Epidermal melanocyte (primary cell): ENCODE measurements at regions not wholly inside any gene's neighbourhood (a gene's known extent, or its start where the extent isn't known, plus 50 kb on each side); places are given as distances from the start of the nearest gene placed in this dataset.

Source experiments
- DNase-seq: peaks from one replicate; pipeline ENCODE4 v3.0.0; 2011; ENCODE audit warnings: low spot score; ENCODE audit not compliant: insufficient read length

GRCh38 chr9:30723656-30724055, 1660.8 kb upstream of the ACO1 start:
- DNase-seq = no peak

DNA sequence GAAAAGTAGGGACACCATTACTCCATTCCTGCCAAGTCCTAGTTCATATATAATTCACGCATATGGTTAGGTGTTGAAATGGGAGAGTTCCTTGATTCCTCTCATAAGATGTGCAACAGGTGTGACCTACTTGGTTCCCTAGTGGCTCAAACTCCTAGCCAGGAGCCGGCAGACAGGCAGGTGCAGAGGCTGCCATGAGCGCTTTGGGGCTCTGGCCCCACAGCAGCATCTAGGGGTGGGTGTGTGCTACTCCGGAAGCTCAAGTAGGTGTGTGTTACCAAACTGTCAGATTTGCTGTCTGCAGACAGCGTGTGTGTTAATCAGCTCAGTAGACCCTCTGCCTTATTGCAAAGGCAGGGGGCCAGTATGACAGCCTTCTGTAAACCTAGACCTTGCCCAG, 1652.4 kb upstream of the ACO1 start:
- no peak for DNase-seq

GRCh38 chr9:30744871-30745270, 1639.6 kb upstream of the ACO1 start:
- DNase-seq = no peak

DNA sequence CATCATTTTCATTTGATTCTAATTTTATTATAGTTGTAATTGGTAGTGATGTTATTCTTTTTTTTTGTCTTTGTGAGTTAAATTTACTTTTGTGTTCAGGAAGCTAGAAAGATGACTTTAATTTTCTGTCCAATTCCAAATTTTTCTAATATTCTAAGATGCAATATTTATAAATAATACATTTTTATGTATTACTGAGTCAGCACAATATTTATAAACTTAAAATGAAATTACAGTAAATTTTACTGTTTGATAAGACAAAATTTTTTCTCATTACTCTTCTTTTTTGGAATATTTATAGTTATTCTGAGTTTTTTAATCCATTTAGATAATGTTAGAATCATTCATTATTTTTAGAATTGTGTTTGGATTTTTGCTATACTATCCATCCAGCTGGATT, 1637.9 kb upstream of the ACO1 start:
- DNase-seq = no peak

GRCh38 chr9:30757723-30758122, 1626.7 kb upstream of the ACO1 start:
- DNase-seq = no peak

- DNase-seq = no peak
Observed at GRCh38 chr9:30758726-30759446, 1625.6 kb upstream of the ACO1 start.

- no peak for DNase-seq
Observed at GRCh38 chr9:30765318-30765717, 1619.1 kb upstream of the ACO1 start.

DNA sequence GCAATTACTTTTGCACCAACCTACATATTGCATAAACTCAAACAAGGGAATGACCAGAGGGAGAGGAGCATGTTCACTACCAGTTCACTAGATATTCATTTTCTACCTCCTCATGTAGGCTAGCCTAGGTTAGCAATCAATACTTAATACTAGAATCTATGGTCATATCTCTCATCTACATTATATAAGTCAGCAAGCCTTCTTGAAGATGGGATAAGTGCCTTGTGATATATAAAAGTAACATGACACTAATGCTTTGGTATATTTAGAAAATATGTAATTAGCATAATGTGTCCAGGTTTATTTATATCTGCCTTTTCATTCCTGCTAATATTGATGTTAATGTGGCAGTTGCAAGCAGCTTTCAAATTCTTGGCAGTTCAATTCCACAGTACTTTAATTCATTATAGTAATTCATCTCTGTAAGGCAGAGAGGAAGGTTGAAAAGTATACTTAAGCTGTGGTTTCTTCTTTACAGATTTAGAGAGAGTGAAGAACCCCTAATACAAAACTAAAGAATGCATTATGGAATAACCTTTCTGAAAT, 1613.2 kb upstream of the ACO1 start:
- no peak for DNase-seq

GRCh38 chr9:30771760-30772159, 1612.7 kb upstream of the ACO1 start:
- DNase-seq = no peak

DNA sequence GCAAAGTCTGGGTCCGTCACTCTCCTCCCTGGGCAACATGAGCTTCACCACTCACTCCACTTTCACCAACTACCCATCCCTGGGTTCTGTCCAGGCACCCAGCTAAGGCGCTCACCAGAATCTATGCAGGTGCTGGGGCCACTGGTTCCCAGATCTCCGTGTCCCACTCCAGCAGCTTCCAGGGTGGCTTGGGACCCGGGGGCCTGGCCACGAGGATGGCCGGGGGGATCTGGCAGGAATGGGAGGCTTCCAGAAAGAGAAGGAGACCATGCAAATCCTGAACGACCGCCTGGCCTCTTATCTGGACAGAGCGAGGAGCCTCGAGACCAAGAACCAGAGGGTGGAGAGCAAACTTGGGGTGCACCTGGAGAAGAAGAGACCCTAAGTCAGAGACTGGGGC, 1611.0 kb upstream of the ACO1 start:
- no peak for DNase-seq

- no peak for DNase-seq
Observed at GRCh38 chr9:30774326-30774725, 1610.1 kb upstream of the ACO1 start.

- DNase-seq = no peak
Observed at GRCh38 chr9:30775236-30775635, 1609.2 kb upstream of the ACO1 start.

DNA sequence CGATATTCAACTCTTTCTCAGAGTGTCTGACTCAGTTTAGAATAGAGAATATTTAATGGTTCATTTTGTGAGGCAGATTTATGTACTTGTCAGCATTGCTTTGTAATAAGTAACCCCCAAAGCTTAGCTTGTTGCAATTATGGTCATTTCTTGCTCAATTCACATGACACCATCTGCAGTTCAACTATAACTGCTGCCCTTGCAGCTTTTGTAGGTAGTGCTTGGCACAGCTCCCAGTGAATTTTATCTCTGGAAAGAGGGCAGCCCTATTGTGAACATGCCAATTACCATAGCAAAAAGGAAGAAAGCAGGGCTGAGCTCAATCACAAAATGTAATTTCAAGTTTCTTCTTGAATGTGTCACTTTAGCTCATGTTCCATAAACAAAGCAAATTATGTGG, 1587.7 kb upstream of the ACO1 start:
- DNase-seq = no peak

DNA sequence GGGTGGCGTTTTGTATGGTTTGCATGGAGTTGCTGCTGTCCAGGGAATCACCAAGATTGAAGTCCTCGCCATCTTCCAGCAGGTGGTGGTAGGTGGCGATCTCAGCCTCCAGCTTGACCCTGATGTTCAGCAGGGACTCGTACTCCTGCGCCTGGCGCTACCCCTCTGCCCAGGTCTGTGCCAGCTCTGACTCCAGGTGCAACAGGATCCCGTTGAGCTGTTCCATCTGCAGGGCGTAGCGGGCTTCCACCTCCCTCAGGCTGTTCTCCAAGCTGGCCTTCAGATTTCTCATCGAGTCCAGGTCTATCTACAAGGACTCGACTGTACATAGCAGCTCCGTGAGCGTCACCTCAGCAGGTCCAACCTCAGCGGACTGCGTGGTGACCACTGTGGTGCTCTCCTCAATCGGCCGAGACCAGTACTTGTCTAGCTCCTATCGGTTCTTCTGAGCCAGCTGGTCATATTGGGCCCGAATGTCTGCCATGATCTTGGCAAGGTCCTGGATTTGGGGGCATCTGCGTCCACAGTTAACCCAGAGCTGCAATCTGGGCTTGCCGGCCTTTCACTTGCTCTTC, 1584.8 kb upstream of the ACO1 start:
- no peak for DNase-seq

- no peak for DNase-seq
Observed at GRCh38 chr9:30800421-30800820, 1584.0 kb upstream of the ACO1 start.

DNA sequence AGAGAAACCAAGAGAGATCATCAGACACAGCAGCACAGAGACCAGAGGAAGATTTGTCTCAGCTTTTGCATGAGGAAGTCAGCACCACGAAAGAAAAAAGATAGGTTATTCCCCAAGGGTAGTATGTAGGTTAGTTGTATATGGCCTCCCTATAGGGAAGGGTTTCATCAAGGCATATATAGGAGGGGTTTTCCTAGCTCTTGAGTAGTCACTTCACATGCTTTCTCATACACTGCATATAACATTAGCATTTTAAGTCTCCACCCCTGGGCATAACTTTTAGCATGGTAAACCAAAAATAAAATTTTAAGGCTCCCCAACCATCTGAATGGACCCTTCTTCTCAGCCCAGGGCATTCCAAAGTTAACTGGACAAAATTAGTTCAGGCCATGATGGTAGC, 1571.6 kb upstream of the ACO1 start:
- DNase-seq = no peak

DNA sequence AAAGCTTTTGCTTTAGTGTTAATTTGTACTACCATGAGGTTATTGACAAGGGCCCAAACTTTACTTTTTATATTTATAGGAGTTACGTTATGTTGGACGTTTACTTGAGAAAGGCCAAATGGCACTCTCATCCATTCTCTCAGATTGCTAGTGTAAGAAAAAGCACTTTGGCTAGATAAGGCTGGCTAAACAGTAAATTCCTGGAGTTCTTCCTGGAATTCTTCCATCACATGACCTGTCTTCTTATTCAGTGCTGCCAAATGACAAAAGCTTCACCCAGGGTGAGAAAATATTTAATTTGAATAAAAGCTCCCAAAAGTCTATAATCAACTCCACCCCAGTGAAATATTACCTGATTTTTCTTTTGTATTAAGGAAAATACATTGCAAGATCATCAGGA, 1568.9 kb upstream of the ACO1 start:
- no peak for DNase-seq

DNA sequence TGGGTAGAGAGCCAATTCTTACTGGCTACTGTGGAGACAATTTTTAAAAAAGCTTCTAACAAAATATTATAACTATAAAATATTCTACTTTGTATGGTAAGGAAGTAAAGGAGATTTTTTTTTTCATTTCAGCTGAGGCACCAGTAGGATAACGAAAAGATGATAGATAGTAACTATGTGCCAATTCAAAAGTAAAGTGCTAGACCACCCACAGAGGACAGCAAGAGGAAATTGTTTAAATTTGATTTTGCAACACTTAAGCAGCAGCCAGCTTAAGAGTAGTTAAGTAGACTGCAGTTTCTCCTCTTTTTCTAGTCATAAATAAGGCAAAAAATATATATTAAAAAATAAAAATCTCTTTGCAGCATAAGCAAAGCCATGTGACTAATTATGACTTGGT, 1539.3 kb upstream of the ACO1 start:
- DNase-seq = no peak

GRCh38 chr9:30846651-30847050, 1537.8 kb upstream of the ACO1 start:
- DNase-seq = no peak

DNA sequence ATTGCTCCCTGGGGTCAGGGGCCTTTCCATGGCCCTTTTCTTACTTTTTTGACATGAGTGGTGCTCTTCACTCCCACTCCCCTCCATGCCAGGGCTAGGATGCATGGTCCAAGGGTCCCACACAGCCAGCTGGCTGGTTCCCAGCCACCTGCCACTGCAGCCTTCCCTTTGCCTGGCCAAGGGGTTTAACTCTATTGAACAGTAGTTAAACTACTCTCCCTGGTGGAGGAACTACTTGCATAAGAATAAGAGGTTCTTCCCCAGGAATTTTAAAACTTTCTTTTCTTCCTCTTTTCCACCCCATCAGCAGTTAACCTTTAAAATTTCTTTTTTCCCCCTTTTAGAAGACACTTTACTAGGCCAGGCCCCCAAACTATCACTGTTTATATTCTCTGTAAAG, 1532.8 kb upstream of the ACO1 start:
- DNase-seq = no peak

DNA sequence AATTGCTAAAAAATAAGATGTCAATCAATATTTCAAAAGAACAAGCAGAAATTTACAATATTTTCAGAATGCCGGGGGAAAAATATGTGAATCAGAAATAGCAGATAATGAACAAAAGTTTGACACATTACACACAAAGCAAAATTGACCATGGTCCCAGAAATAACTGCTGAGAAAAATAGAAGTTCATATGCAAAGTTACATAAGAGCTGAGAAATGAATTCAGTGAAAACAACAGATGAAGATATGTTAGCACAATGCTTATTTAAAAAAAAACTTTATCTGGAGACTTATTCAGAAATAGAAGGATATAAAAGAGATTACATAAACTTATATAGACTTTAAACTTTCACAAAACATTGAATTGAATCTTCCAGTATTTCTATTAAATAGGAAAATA, 1483.7 kb upstream of the ACO1 start:
- no peak for DNase-seq

- no peak for DNase-seq
Observed at GRCh38 chr9:30913331-30913730, 1471.1 kb upstream of the ACO1 start.

- DNase-seq = no peak
Observed at GRCh38 chr9:30915451-30915850, 1469.0 kb upstream of the ACO1 start.
